ENCODE measurements at regions not wholly inside any gene's neighbourhood (a gene's known extent, or its start where the extent isn't known, plus 50 kb on each side); places are given as distances from the start of the nearest gene placed in this dataset.

GRCh38 chr10:8893102-8893501 lies 838.6 kb downstream of the GATA3 start:
- TF ChIP-seq CTCF (IDR thresholded peaks at IDR 0.05; ENCODE audit: low read depth, low read length, missing input control) = no peak
- no peak for TF ChIP-seq GABPA (IDR thresholded peaks at IDR 0.05 in 1 of 2, conservative IDR thresholded peaks at IDR 0.05 in 1 of 2)
- no peak for TF ChIP-seq RAD21 (IDR thresholded peaks at IDR 0.05)
- no peak for TF ChIP-seq YY1 (IDR thresholded peaks at IDR 0.05)
- no peak for TF ChIP-seq MAX (IDR thresholded peaks at IDR 0.05)
- TF ChIP-seq REST (IDR thresholded peaks at IDR 0.05) = no peak
- TF ChIP-seq TAF1 (conservative IDR thresholded peaks at IDR 0.05) = no peak
- no peak for TF ChIP-seq JUND (IDR thresholded peaks at IDR 0.05)
- TF ChIP-seq EGR1 (IDR thresholded peaks at IDR 0.05; ENCODE audit: low read depth in 2 of 2) = no peak
- no peak for TF ChIP-seq SP1 (IDR thresholded peaks at IDR 0.05)
- TF ChIP-seq FOXA1 (IDR thresholded peaks at IDR 0.05) = no peak
- no peak for TF ChIP-seq ZBTB33 (IDR thresholded peaks at IDR 0.05)
- no peak for TF ChIP-seq ATF3 (IDR thresholded peaks at IDR 0.05)
- no peak for TF ChIP-seq RXRA (IDR thresholded peaks at IDR 0.05)
